ENCODE measurements at regions not wholly inside any gene's neighbourhood (a gene's known extent, or its start where the extent isn't known, plus 50 kb on each side); places are given as distances from the start of the nearest gene placed in this dataset.

DNA sequence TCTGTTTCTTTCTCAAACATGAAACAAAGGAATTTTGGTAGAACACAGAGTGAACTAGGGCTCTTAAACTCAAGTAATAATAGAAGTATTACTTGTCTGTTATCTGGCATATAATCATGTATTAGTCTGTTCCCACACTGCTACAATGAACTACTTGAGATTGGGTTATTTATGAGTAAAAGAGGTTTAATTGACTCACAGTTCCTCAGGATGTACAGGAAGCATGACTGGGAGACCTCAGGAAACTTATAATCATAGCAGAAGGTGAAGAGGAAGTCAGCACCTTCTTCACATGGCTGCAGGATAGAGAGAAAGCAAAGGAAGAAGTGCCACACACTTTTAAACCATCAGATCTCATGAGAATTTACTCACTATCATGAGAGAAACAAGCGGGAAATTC, 273.4 kb downstream of the ETS1 start:
- no peak for DNase-seq
- Mint-ChIP-seq H3K36me3 (peaks cover 16 to 21% of the 10 kb centered on the region in 2 donors), H3K27ac (no peak overlapping the region), H3K27me3 (no peaks in the 10 kb centered on the region), H3K4me1 (peaks cover 21 to 48% (median 27%) of the 10 kb centered on the region in 3 donors), H3K9me3 (peaks cover 13 to 32% (median 24%) of the 10 kb centered on the region in 7 donors), H3K4me3 (no peak overlapping the region)
- ATAC-seq (ENCODE audit: low read depth in 2 of 2): no peak

GRCh38 chr11:128311742-128312719, 275.3 kb downstream of the ETS1 start:
- H3K36me3 Mint-ChIP-seq: peaks cover 16 to 21% of the 10 kb centered on the region in 2 donors
- DNase-seq: no peak
- H3K4me1 Mint-ChIP-seq: peaks cover 21 to 43% (median 23%) of the 10 kb centered on the region in 3 donors
- peak overlapping the region in 4 of 6 donors; percentile 1 to 85 (median 24) for H3K27ac Mint-ChIP-seq
- H3K4me3 Mint-ChIP-seq: no peak overlapping the region
- H3K9me3 Mint-ChIP-seq: peaks cover 13 to 32% (median 24%) of the 10 kb centered on the region in 7 donors
- peak; percentile 91 to 98 for ATAC-seq (ENCODE audit: low read depth in 2 of 2)
- no peaks in the 10 kb centered on the region for H3K27me3 Mint-ChIP-seq

GRCh38 chr11:128310676-128311445, 276.5 kb downstream of the ETS1 start:
- H3K36me3 Mint-ChIP-seq: peaks cover 17 to 18% of the 10 kb centered on the region in 2 donors
- H3K4me3 Mint-ChIP-seq: no peak overlapping the region
- ATAC-seq (ENCODE audit: low read depth in 2 of 2) (no peak), DNase-seq (no peak)
- H3K4me1 Mint-ChIP-seq: peaks cover 27 to 48% (median 28%) of the 10 kb centered on the region in 3 donors
- H3K9me3 Mint-ChIP-seq: peaks cover 12 to 27% (median 22%) of the 10 kb centered on the region in 7 donors
- peak overlapping the region in 3 of 6 donors; percentile 13 to 60 (median 26) for H3K27ac Mint-ChIP-seq
- no peaks in the 10 kb centered on the region for H3K27me3 Mint-ChIP-seq

DNA sequence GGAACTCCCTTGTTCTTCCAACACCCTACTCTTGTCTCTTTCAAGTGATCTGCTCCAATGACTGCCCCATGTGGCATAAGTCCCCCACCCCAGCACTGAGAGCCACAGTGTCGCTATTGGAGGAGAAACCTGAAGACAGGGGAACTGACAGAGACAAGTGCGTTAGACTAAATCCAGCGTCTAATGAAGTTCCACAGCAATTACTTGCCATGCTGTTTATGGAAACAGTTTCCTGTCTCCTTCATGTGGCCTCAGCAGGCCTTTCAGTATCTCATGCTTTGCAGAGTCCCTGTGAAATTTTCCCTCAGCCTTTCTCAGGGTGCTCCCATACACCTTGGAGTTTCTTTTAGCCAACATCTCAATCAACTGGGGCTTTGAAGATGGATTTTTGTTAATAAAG, 277.4 kb downstream of the ETS1 start:
- Mint-ChIP-seq H3K4me1 (peaks cover 35 to 51% (median 37%) of the 10 kb centered on the region in 3 donors), H3K9me3 (peaks cover 6 to 19% (median 15%) of the 10 kb centered on the region in 7 donors), H3K27ac (peak overlapping the region in 2 of 6 donors; percentile 13 to 61), H3K27me3 (no peaks in the 10 kb centered on the region), H3K4me3 (peak overlapping the region in 1 of 8 donors; percentile 18), H3K36me3 (peaks cover 10 to 12% of the 10 kb centered on the region in 2 donors)
- no peak for ATAC-seq (ENCODE audit: low read depth in 2 of 2)
- no peak for DNase-seq

DNA sequence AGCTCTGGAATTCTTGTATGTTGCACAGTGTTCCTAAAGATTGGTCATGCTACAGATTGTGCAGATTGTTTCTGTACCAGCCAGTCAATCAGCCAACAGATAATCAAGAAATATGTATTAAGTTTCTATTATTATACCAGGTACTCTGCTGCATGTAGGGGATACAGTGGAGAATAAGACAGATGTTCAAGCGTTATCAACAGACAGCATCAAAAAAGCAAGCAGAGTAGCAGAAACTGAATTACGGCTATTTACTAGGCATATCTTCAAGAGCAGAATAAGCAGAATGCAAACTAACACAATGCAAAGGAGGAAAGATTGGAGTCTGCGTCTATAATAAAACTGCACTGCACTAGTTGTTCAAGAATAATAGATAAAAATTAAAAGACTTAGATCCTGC, 278.6 kb downstream of the ETS1 start:
- Mint-ChIP-seq H3K4me1 (peaks cover 48 to 63% (median 49%) of the 10 kb centered on the region in 3 donors), H3K4me3 (no peak overlapping the region), H3K27me3 (no peaks in the 10 kb centered on the region), H3K36me3 (peaks cover 0 to 4% of the 10 kb centered on the region in 2 donors), H3K27ac (no peak overlapping the region), H3K9me3 (peaks cover 0 to 7% (median 3%) of the 10 kb centered on the region in 7 donors)
- no peak for DNase-seq
- no peak for ATAC-seq (ENCODE audit: low read depth in 2 of 2)

GRCh38 chr11:128305588-128305987, 281.8 kb downstream of the ETS1 start:
- peaks cover 0 to 4% of the 10 kb centered on the region in 2 donors for H3K36me3 Mint-ChIP-seq
- no peaks in the 10 kb centered on the region for H3K27me3 Mint-ChIP-seq
- ATAC-seq (ENCODE audit: low read depth in 2 of 2) (no peak), DNase-seq (no peak)
- peak overlapping the region in 3 of 6 donors; percentile 80 to 92 (median 88) for H3K27ac Mint-ChIP-seq
- peak overlapping the region in 4 of 8 donors; percentile 5 to 54 (median 39) for H3K4me3 Mint-ChIP-seq
- H3K4me1 Mint-ChIP-seq: peaks cover 43 to 64% (median 57%) of the 10 kb centered on the region in 3 donors
- H3K9me3 Mint-ChIP-seq: peaks cover 0 to 3% (median 0%) of the 10 kb centered on the region in 7 donors

DNA sequence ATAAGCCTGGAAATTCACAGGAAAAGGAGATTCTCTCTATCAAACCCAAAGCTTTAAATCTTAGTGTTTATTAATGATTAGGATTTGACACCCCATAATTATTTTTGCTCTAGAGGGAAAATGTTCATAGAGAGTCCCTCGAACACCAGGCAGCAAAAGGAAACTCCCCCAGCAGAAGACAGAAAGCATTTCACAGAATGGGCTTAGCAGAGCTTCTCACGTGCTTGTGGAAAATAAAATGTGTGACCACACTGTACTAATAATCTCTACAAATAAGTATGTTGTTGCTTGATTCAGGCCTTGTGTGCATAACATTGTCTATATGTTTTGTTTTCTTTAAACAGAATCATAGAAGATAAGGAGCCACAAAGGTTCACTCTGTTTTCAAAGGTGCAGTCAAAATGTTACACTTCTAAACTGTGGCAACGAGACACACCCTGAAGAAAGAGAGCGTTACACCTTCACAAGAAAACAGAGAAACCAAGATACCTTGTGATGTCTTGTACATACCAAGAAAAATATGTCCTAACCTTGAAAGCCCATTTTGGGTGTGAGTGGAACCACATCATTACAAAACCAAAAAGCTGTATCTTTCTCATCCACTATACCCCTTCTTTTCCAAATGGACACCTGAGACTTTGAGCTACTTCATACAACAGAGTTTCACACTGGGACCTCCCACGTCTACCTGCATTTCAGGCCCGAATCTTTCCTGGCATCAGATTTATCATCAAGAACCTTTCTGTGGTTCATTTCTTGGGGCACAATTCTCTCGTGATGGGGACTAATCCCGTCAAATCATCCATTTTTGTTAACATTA, 282.5 kb downstream of the ETS1 start:
- H3K27ac Mint-ChIP-seq: peak overlapping the region in 5 of 6 donors; percentile 4 to 92 (median 80)
- H3K4me1 Mint-ChIP-seq: peaks cover 47 to 60% (median 55%) of the 10 kb centered on the region in 3 donors
- no peak for DNase-seq

DNA sequence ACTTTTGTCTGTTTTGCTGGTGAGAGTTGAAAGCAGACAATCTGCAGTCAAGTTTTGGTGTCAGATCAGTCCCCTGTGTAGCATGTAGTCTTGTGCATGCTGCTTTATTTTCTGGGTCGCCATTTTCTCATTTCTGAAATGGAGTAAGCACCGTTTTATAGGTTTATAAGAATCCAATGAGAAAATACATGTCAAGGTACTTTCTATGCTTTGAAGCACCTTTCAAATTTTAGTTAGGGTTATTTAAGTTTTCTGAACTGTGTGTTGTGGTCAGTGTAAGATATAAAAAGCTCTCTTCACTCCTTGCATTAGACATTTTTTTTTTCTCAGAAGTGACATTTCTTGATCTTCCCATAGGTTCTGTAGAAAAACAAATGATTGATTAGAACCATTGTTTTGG, 283.2 kb downstream of the ETS1 start:
- Mint-ChIP-seq H3K9me3 (peaks cover 0 to 3% (median 0%) of the 10 kb centered on the region in 7 donors), H3K27ac (peak overlapping the region in 4 of 6 donors; percentile 31 to 92 (median 81)), H3K36me3 (peaks cover 0 to 4% of the 10 kb centered on the region in 2 donors), H3K4me1 (peaks cover 54 to 64% (median 62%) of the 10 kb centered on the region in 3 donors), H3K4me3 (peak overlapping the region in 1 of 8 donors; percentile 41), H3K27me3 (no peaks in the 10 kb centered on the region)
- ATAC-seq (ENCODE audit: low read depth in 2 of 2) (no peak), DNase-seq (no peak)

More for the DNA sequence above, 282.5 kb downstream of the ETS1 start:
- H3K27me3 Mint-ChIP-seq: no peaks in the 10 kb centered on the region
- peaks cover 0 to 4% of the 10 kb centered on the region in 2 donors for H3K36me3 Mint-ChIP-seq
- H3K9me3 Mint-ChIP-seq: peaks cover 0 to 3% (median 0%) of the 10 kb centered on the region in 7 donors
- peak overlapping the region in 4 of 8 donors; percentile 5 to 51 (median 34) for H3K4me3 Mint-ChIP-seq
- ATAC-seq (ENCODE audit: low read depth in 2 of 2): no peak

DNA sequence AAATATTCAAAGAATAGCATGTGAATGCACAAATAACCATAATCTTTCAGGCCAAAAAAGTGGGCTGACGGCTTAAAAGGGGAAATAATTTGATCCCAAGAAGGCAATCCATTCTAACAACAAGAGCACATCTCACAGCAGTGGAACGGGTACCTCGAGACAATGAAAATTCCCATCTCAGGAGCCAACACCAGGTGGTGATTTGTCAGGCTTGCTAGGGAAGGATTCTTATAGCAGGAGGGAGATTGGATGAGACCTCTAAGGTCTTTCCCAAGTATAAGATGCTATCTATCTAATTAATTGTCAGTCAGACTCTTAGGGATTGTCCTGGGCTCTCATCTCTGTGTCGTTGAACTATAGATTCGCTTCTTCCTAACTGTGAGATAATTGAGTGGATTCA, 284.0 kb downstream of the ETS1 start:
- H3K4me3 Mint-ChIP-seq: peak overlapping the region in 4 of 8 donors; percentile 4 to 53 (median 20)
- DNase-seq: no peak
- H3K27ac Mint-ChIP-seq: peak overlapping the region in 5 of 6 donors; percentile 76 to 98 (median 92)

GRCh38 chr11:128302425-128303186, 284.8 kb downstream of the ETS1 start:
- DNase-seq (peak; percentile 78), ATAC-seq (ENCODE audit: low read depth in 2 of 2) (peak; percentile 96 to 98)
- Mint-ChIP-seq H3K4me1 (peaks cover 63 to 79% (median 73%) of the 10 kb centered on the region in 3 donors), H3K27ac (peak overlapping the region; percentile 88 to 98 (median 93)), H3K9me3 (peaks cover 0 to 3% (median 0%) of the 10 kb centered on the region in 7 donors), H3K4me3 (peak overlapping the region in 5 of 8 donors; percentile 4 to 77 (median 53)), H3K36me3 (peaks cover 0 to 4% of the 10 kb centered on the region in 2 donors), H3K27me3 (no peaks in the 10 kb centered on the region)

More for the DNA sequence above, 284.0 kb downstream of the ETS1 start:
- peaks cover 0 to 3% (median 0%) of the 10 kb centered on the region in 7 donors for H3K9me3 Mint-ChIP-seq
- peaks cover 0 to 4% of the 10 kb centered on the region in 2 donors for H3K36me3 Mint-ChIP-seq
- ATAC-seq (ENCODE audit: low read depth in 2 of 2): no peak
- no peaks in the 10 kb centered on the region for H3K27me3 Mint-ChIP-seq
- H3K4me1 Mint-ChIP-seq: peaks cover 59 to 71% (median 67%) of the 10 kb centered on the region in 3 donors

DNA sequence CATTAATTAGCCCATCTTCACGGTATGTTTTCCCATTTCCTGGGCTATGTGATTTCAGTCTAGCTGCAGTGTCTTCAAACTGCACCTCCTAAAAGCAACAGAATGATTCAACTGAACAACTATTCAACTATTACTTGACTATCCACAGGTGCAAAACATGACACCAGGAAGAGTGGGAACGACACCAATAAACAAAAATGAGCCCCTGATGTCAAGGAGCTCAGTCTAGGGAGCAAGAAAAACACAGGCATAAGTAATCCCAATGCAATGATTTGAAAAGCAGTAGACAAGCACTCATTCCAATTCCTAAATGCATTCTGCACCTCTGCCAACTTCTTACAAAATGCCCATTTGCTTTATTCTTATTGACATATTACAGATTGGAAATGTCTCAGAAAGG, 285.6 kb downstream of the ETS1 start:
- peaks cover 0 to 4% of the 10 kb centered on the region in 2 donors for H3K36me3 Mint-ChIP-seq
- peaks cover 0 to 3% (median 0%) of the 10 kb centered on the region in 7 donors for H3K9me3 Mint-ChIP-seq
- DNase-seq (no peak), ATAC-seq (ENCODE audit: low read depth in 2 of 2) (no peak)
- no peaks in the 10 kb centered on the region for H3K27me3 Mint-ChIP-seq
- peak overlapping the region; percentile 88 to 98 (median 93) for H3K27ac Mint-ChIP-seq
- H3K4me1 Mint-ChIP-seq: peaks cover 71 to 82% (median 81%) of the 10 kb centered on the region in 3 donors
- H3K4me3 Mint-ChIP-seq: peak overlapping the region in 1 of 8 donors; percentile 77

All from naive B cell (primary cell).